ENCODE measurements at regions not wholly inside any gene's neighbourhood (a gene's known extent, or its start where the extent isn't known, plus 50 kb on each side); places are given as distances from the start of the nearest gene placed in this dataset.

DNA sequence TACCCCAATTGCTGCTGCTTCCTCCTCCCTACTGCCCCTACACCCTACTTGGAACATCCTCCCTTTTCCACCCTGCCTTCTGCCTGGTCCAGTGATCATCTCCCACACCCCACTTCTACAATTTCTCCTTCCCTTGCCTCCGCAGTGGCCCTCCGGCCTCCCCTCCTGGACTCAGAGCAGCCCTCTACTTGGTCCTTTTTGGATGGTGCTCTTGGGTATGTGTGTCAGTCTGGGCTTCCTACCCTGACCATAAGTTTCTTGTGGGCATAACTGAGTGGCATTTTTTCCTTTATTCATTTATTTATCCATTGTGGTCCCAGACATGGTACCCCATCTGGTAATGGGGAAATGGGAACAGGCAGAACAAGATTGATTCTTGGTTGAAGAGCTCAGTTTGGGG lies 111.4 kb upstream of the NAV2 start:
- TF ChIP-seq YY1 (IDR thresholded peaks at IDR 0.05; ENCODE audit: low read depth, low read length) (no peak), CREM (IDR thresholded peaks at IDR 0.05; ENCODE audit: low read depth) (no peak)
- TF ChIP-seq, protein P1, sequence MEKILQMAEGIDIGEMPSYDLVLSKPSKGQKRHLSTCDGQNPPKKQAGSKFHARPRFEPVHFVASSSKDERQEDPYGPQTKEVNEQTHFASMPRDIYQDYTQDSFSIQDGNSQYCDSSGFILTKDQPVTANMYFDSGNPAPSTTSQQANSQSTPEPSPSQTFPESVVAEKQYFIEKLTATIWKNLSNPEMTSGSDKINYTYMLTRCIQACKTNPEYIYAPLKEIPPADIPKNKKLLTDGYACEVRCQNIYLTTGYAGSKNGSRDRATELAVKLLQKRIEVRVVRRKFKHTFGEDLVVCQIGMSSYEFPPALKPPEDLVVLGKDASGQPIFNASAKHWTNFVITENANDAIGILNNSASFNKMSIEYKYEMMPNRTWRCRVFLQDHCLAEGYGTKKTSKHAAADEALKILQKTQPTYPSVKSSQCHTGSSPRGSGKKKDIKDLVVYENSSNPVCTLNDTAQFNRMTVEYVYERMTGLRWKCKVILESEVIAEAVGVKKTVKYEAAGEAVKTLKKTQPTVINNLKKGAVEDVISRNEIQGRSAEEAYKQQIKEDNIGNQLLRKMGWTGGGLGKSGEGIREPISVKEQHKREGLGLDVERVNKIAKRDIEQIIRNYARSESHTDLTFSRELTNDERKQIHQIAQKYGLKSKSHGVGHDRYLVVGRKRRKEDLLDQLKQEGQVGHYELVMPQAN (conservative IDR thresholded peaks at IDR 0.05), result no peak

All from GM12878 (cell line).